ENCODE measurements at regions not wholly inside any gene's neighbourhood (a gene's known extent, or its start where the extent isn't known, plus 50 kb on each side); places are given as distances from the start of the nearest gene placed in this dataset.

DNA sequence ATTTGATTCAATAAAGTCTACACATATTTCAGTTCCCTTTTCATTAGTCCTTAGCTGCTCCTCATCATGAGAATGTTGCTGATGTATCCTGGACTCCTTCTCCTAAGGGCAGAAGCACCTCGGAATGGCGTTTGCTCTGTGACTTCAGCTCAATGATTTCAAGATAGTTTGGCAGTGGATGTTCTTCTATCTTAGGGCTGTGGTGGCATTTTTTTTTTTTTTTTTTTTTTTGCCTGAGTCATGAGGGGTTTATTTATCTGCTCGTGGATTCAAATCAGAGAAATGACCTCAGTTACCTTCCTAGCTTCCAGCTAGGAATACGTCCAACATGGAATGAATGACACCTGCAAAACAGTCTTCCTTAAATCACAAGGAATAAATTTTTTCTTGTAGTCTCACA lies 220.0 kb upstream of the ZBED5 start:
- no peaks in the 10 kb centered on the region for H3K36me3 ChIP-seq (ENCODE audit: control insufficient read depth in 1 of 2, insufficient read depth in 2 of 2, low read length in 2 of 2)
- H3K27me3 ChIP-seq (ENCODE audit: insufficient read depth, low read length): no peaks in the 10 kb centered on the region
- CTCF ChIA-PET: interaction anchor here (0.7 to 1.6 kb wide), 4 partner anchors 41 to 144 kb away, joined by 3 to 9 read pairs (median 4); no protein-coding TSS in a partner anchor
- H3K4me2 ChIP-seq (ENCODE audit: low read length): no peak overlapping the region
- H3K4me1 ChIP-seq (ENCODE audit: control insufficient read depth in 1 of 2, insufficient read depth in 2 of 2, low read length in 2 of 2): no peaks in the 10 kb centered on the region
- no peak for ATAC-seq
- POLR2A ChIA-PET: no interaction called here
- H2AFZ ChIP-seq (ENCODE audit: low read depth, low read length, poor library complexity, severe bottlenecking): no peak overlapping the region
- H4K20me1 ChIP-seq (ENCODE audit: insufficient read depth): no peaks in the 10 kb centered on the region
- no peak overlapping the region for H3K9ac ChIP-seq (ENCODE audit: low read length)
- no peaks in the 10 kb centered on the region for H3K9me2 ChIP-seq (ENCODE audit: insufficient read depth)
- no peak overlapping the region for H3K4me3 ChIP-seq (replicated peaks in 1 of 2; ENCODE audit: low read depth in 1 of 2, low read length in 2 of 2)
- no peak overlapping the region for H3K27ac ChIP-seq (ENCODE audit: low read depth, low read length)
- TF ChIP-seq, protein P1, sequence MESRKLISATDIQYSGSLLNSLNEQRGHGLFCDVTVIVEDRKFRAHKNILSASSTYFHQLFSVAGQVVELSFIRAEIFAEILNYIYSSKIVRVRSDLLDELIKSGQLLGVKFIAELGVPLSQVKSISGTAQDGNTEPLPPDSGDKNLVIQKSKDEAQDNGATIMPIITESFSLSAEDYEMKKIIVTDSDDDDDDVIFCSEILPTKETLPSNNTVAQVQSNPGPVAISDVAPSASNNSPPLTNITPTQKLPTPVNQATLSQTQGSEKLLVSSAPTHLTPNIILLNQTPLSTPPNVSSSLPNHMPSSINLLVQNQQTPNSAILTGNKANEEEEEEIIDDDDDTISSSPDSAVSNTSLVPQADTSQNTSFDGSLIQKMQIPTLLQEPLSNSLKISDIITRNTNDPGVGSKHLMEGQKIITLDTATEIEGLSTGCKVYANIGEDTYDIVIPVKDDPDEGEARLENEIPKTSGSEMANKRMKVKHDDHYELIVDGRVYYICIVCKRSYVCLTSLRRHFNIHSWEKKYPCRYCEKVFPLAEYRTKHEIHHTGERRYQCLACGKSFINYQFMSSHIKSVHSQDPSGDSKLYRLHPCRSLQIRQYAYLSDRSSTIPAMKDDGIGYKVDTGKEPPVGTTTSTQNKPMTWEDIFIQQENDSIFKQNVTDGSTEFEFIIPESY (IDR thresholded peaks at IDR 0.05; ENCODE audit: extremely low read depth, insufficient replicate concordance, low read length): no peak
- no peak for TF ChIP-seq ZNF274 (IDR thresholded peaks at IDR 0.05; ENCODE audit: low read depth, low read length)
- no peak for TF ChIP-seq RAD21 (IDR thresholded peaks at IDR 0.05; ENCODE audit: low read depth)
- no peak for TF ChIP-seq SP1 (IDR thresholded peaks at IDR 0.05; ENCODE audit: low read depth)
- TF ChIP-seq JUND (IDR thresholded peaks at IDR 0.05): no peak
- TF ChIP-seq CTCF (IDR thresholded peaks at IDR 0.05 in 2 of 3, conservative IDR thresholded peaks at IDR 0.05 in 1 of 3; ENCODE audit: borderline replicate concordance in 1 of 3, insufficient read depth in 1 of 3, low read depth in 2 of 3, low read length in 2 of 3): no peak
- TF ChIP-seq YY1 (IDR thresholded peaks at IDR 0.05; ENCODE audit: extremely low read depth, insufficient replicate concordance, low read depth, low read length): no peak
- TF ChIP-seq EGR1 (IDR thresholded peaks at IDR 0.05; ENCODE audit: low read depth): no peak
- no peak for TF ChIP-seq ZFX (IDR thresholded peaks at IDR 0.05)
- TF ChIP-seq, protein P2, sequence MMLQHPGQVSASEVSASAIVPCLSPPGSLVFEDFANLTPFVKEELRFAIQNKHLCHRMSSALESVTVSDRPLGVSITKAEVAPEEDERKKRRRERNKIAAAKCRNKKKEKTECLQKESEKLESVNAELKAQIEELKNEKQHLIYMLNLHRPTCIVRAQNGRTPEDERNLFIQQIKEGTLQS (IDR thresholded peaks at IDR 0.05): no peak
- no peak for TF ChIP-seq CBX3 (IDR thresholded peaks at IDR 0.05; ENCODE audit: low read depth)
- no peak for TF ChIP-seq EZH2phosphoT487 (IDR thresholded peaks at IDR 0.05; ENCODE audit: borderline replicate concordance)
- no TSS peak for BruUV-seq (replicated peaks)
- intact Hi-C loops (cut with micrococcal nuclease): loop anchor here (5.0 kb wide), 1 partner anchor 286 kb away; no protein-coding TSS in a partner anchor
- no peak for DNase-seq (ENCODE audit: low read depth, low spot score)
- no peaks in the 10 kb centered on the region for H3K79me2 ChIP-seq (ENCODE audit: insufficient read depth, low read length)
- no peaks in the 10 kb centered on the region for H3K9me3 ChIP-seq (ENCODE audit: control insufficient read depth in 1 of 2, insufficient read depth in 1 of 2, low read depth in 1 of 2, low read length in 2 of 2)
- RAD21 ChIA-PET (ENCODE audit: low non-redundant PET in 1 of 2, low total read pairs in 2 of 2, uncharacterized antibody in 2 of 2, unreplicated experiment in 2 of 2): interaction anchor here in 1 of 2 experiments (1.0 kb wide), 1 partner anchor 50 kb away, joined by 4 read pairs; no protein-coding TSS in a partner anchor

Measured in HCT116 (cell line).